ENCODE measurements at regions not wholly inside any gene's neighbourhood (a gene's known extent, or its start where the extent isn't known, plus 50 kb on each side); places are given as distances from the start of the nearest gene placed in this dataset.

DNA sequence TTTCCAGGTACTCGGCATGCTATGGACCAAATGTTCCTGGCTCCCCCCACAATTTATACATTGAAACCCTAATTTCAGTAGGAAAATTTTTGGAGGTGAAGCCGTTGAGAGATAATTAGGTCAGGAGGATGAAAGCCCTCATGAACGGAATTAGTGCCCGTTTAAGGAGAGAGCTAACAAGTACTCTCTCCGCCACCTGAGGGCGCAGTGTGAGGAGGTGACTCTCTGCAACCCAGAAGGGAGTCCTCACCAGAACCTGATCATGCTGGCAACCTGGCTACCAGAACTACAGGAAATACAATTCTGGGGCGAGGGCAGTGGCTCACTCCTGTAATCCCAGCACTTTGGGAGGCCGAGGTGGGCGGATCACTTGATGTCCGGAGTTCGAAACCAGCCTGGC lies 397.8 kb downstream of the SLITRK5 start:
- TF ChIP-seq POLR2A (IDR thresholded peaks at IDR 0.05): no peak
- TF ChIP-seq, protein P1, sequence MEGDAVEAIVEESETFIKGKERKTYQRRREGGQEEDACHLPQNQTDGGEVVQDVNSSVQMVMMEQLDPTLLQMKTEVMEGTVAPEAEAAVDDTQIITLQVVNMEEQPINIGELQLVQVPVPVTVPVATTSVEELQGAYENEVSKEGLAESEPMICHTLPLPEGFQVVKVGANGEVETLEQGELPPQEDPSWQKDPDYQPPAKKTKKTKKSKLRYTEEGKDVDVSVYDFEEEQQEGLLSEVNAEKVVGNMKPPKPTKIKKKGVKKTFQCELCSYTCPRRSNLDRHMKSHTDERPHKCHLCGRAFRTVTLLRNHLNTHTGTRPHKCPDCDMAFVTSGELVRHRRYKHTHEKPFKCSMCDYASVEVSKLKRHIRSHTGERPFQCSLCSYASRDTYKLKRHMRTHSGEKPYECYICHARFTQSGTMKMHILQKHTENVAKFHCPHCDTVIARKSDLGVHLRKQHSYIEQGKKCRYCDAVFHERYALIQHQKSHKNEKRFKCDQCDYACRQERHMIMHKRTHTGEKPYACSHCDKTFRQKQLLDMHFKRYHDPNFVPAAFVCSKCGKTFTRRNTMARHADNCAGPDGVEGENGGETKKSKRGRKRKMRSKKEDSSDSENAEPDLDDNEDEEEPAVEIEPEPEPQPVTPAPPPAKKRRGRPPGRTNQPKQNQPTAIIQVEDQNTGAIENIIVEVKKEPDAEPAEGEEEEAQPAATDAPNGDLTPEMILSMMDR (IDR thresholded peaks at IDR 0.05): no peak
- TF ChIP-seq EP300 (IDR thresholded peaks at IDR 0.05; ENCODE audit: low read depth): no peak
- TF ChIP-seq POLR2AphosphoS5 (IDR thresholded peaks at IDR 0.05): no peak
